NCI-H460 (cell line): ENCODE measurements at regions not wholly inside any gene's neighbourhood (a gene's known extent, or its start where the extent isn't known, plus 50 kb on each side); places are given as distances from the start of the nearest gene placed in this dataset.
"Not testable (repeated sequence)": the region's sequence is repeated elsewhere in the genome, so short reads cannot be mapped to it uniquely, and the experiment has no call there.

Experiments used
- DNase-seq: peaks from one replicate; pipeline ENCODE4 v3.0.0-alpha.2; 2016; ENCODE audit warnings: low read depth; ENCODE audit errors: extremely low read depth

- DNase-seq: no peak
Measured at GRCh38 chr7:82701949-82702348, 258.4 kb upstream of the CACNA2D1 start.

- no peak for DNase-seq
Measured at GRCh38 chr7:82700741-82701140, 257.2 kb upstream of the CACNA2D1 start.

GRCh38 chr7:82699773-82700186, 256.2 kb upstream of the CACNA2D1 start:
- DNase-seq: peak; percentile 18

- DNase-seq: no peak
Measured at GRCh38 chr7:82697897-82698296, 254.3 kb upstream of the CACNA2D1 start.

GRCh38 chr7:82696631-82697030, 253.1 kb upstream of the CACNA2D1 start:
- no peak for DNase-seq

- no peak for DNase-seq
Measured at GRCh38 chr7:82694022-82694421, 250.4 kb upstream of the CACNA2D1 start.

- no peak for DNase-seq
Measured at GRCh38 chr7:82690929-82691328, 247.4 kb upstream of the CACNA2D1 start.

- no peak for DNase-seq
Measured at GRCh38 chr7:82685214-82685613, 241.6 kb upstream of the CACNA2D1 start.

GRCh38 chr7:82678716-82679115, 235.1 kb upstream of the CACNA2D1 start:
- no peak for DNase-seq

- no peak for DNase-seq
Measured at GRCh38 chr7:82678259-82678658, 234.7 kb upstream of the CACNA2D1 start.

- DNase-seq: no peak
Measured at GRCh38 chr7:82677493-82677892, 233.9 kb upstream of the CACNA2D1 start.

- DNase-seq: no peak
Measured at GRCh38 chr7:82676777-82677463, 233.3 kb upstream of the CACNA2D1 start.

GRCh38 chr7:82675396-82675795, 231.8 kb upstream of the CACNA2D1 start:
- DNase-seq: no peak

GRCh38 chr7:82674268-82674667, 230.7 kb upstream of the CACNA2D1 start:
- no peak for DNase-seq

GRCh38 chr7:82672078-82672477, 228.5 kb upstream of the CACNA2D1 start:
- no peak for DNase-seq

- no peak for DNase-seq
Measured at GRCh38 chr7:82669141-82669540, 225.6 kb upstream of the CACNA2D1 start.

- no peak for DNase-seq
Measured at GRCh38 chr7:82668676-82669075, 225.1 kb upstream of the CACNA2D1 start.

- DNase-seq: no peak
Measured at GRCh38 chr7:82665966-82666507, 222.5 kb upstream of the CACNA2D1 start.

- no peak for DNase-seq
Measured at GRCh38 chr7:82655965-82656364, 212.4 kb upstream of the CACNA2D1 start.

- DNase-seq: not testable (repeated sequence)
Measured at GRCh38 chr7:82650095-82650494, 206.5 kb upstream of the CACNA2D1 start.

- DNase-seq: no peak
Measured at GRCh38 chr7:82633592-82633991, 190.0 kb upstream of the CACNA2D1 start.

GRCh38 chr7:82631998-82632397, 188.4 kb upstream of the CACNA2D1 start:
- no peak for DNase-seq

- no peak for DNase-seq
Measured at GRCh38 chr7:82629583-82629982, 186.0 kb upstream of the CACNA2D1 start.
